Fibroblast of the aortic adventitia (primary cell): ENCODE measurements at regions not wholly inside any gene's neighbourhood (a gene's known extent, or its start where the extent isn't known, plus 50 kb on each side); places are given as distances from the start of the nearest gene placed in this dataset.

Experiments
- DNase-seq: peaks from one replicate; pipeline ENCODE4 v3.0.0-alpha.2; 2010; ENCODE audit warnings: low read depth
- H3K4me3 ChIP-seq: 2 replicates; pipeline ENCODE4 v1.5.1; 2011; ENCODE audit warnings: low read depth, mild to moderate bottlenecking, control low read depth, low read length, moderate library complexity
- TF ChIP-seq, protein P1 (sequence below): IDR thresholded peaks from 2 replicates; pipeline ENCODE4 v1.5.1; 2011; ENCODE audit warnings: mild to moderate bottlenecking, low read length, control low read depth, inconsistent platforms; ENCODE audit not compliant: insufficient read depth

DNA sequence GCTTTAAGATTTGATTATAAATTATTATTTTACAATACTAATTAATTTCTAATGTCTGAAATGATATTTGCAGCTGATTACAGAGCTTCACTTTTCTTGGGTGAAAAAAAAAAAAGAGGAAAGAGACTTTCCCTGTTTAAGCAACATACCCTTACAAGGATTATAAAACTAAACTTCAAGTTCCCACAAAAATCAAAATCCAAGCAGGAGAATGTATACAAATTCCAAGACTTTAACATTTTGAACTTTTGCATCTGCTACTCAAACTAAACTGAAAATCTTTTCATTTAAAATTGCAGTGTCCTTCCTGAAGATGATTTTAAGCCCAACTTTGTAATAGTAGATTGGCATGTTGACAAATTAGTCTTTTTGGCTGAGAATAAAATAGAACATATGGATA, 742.4 kb upstream of the INTU start:
- TF ChIP-seq, protein P1, sequence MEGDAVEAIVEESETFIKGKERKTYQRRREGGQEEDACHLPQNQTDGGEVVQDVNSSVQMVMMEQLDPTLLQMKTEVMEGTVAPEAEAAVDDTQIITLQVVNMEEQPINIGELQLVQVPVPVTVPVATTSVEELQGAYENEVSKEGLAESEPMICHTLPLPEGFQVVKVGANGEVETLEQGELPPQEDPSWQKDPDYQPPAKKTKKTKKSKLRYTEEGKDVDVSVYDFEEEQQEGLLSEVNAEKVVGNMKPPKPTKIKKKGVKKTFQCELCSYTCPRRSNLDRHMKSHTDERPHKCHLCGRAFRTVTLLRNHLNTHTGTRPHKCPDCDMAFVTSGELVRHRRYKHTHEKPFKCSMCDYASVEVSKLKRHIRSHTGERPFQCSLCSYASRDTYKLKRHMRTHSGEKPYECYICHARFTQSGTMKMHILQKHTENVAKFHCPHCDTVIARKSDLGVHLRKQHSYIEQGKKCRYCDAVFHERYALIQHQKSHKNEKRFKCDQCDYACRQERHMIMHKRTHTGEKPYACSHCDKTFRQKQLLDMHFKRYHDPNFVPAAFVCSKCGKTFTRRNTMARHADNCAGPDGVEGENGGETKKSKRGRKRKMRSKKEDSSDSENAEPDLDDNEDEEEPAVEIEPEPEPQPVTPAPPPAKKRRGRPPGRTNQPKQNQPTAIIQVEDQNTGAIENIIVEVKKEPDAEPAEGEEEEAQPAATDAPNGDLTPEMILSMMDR: no peak
- no peak for DNase-seq
- H3K4me3 ChIP-seq: no peak overlapping the region

DNA sequence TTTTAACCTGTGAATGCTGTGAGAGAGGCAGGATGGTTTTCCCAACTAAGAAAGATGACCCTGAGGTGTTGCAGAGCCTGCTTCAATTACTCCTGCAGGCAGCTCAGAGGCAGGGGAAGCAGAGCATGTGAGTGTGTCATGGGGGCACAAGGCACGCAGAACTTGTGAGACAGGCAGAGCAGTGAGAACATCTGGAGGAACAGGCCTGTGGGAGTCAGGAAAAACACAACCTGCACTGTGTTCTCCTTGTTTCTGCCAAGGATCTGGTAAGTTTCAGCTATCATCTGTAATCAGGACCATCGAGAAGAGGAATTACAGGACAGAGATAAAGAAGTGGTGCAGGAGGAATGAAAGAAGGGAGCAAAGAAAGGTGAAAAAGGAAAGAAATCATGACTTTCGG, 741.8 kb upstream of the INTU start:
- peak; percentile 16 for DNase-seq
- TF ChIP-seq, protein P1: no peak
- no peak overlapping the region for H3K4me3 ChIP-seq

DNA sequence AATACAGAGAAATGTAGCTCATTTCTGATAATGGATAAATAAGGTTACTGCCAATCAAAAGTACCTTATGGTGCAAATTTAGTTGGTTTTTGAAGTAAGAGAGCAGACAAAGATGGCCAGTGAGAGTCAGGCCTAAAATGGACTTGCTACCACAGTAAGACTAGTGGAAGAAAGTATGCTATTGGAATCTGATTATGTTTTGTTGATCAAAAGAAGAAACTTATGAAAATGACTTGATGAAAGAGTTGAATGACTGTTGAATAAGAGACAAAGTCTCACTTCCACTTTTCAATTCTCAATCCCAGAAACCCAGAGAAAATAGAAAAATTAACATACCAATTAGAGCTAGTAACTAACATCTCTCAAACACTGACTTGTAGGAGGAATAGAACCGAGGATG, 737.8 kb upstream of the INTU start:
- TF ChIP-seq, protein P1: no peak
- DNase-seq: no peak

GRCh38 chr4:126895988-126896570, 736.7 kb upstream of the INTU start:
- TF ChIP-seq, protein P1: no peak
- H3K4me3 ChIP-seq: no peak overlapping the region
- DNase-seq: no peak

More for the DNA sequence above, 737.8 kb upstream of the INTU start:
- no peak overlapping the region for H3K4me3 ChIP-seq

DNA sequence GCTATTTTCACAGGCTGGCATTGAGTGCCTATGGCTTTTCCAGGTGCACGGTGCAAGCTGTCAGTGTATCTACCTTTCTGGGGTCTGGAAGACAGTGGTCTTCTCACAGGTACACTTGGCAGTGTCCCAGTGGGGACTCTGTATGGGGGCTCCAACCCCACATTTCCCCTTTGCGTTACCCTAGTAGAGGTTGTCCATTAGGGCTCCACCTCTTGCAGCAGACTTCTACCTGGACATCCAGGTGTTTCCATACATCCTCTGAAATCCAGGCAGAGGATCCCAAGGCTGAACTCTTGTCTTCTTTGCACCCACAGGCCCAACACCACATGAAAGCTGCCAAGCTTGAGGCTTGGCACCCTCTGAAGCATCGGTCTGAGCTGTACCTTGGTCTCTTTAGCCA, 735.7 kb upstream of the INTU start:
- TF ChIP-seq, protein P1: no peak
- no peak for DNase-seq
- no peak overlapping the region for H3K4me3 ChIP-seq

GRCh38 chr4:126898815-126899214, 733.9 kb upstream of the INTU start:
- DNase-seq: no peak
- no peak overlapping the region for H3K4me3 ChIP-seq
- TF ChIP-seq, protein P1: no peak

DNA sequence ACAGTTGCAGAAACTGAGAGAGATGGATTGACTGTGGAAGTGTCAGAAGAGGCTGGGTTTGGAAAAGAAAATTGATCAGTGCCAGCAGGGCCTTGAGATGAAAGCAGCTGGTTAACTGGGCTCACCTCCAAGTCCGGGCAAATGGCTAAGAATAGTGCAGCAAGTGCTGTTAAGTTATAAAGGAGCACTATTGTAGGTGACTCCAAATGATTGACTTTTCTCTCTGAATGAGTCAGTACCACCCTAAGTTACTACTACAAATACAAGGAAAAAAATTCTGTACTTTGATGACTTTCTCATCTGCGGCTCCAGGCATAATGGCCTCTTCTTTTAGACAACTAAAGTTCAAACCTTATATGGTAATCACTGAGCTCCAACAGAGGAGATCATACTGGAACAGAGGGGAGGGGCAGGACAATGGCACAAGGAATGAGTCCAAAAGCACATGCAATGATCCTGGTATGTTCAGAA, 733.4 kb upstream of the INTU start:
- no peak overlapping the region for H3K4me3 ChIP-seq
- DNase-seq: peak; percentile 84
- TF ChIP-seq, protein P1: no peak
